ENCODE measurements at regions not wholly inside any gene's neighbourhood (a gene's known extent, or its start where the extent isn't known, plus 50 kb on each side); places are given as distances from the start of the nearest gene placed in this dataset.

- H3K27ac Mint-ChIP-seq: no peak overlapping the region
- no peak overlapping the region for H3K9ac ChIP-seq (ENCODE audit: extremely low read depth, insufficient read length, low read length)
- peaks cover 0 to 2% (median 0%) of the 10 kb centered on the region in 3 experiments; a peak in 2 of 7 replicates for H3K36me3 Mint-ChIP-seq (ENCODE audit: insufficient read depth in 1 of 3, low read depth in 3 of 3)
- H4K20me1 ChIP-seq (ENCODE audit: control insufficient read depth, insufficient read depth, insufficient read length): no peaks in the 10 kb centered on the region
- H3K27me3 ChIP-seq (ENCODE audit: insufficient read depth, low read length): no peaks in the 10 kb centered on the region
- H3K79me1 ChIP-seq (ENCODE audit: insufficient read depth, low read depth, low read length, poor library complexity, severe bottlenecking): no peaks in the 10 kb centered on the region
- no peak overlapping the region for H2BK5ac ChIP-seq (ENCODE audit: insufficient read length, low read length)
- no peak overlapping the region for H3K4me2 ChIP-seq (ENCODE audit: insufficient read depth, insufficient read length, low read length)
- no peak overlapping the region for H2BK120ac ChIP-seq (ENCODE audit: low read depth, low read length, poor library complexity, severe bottlenecking)
- H4K5ac ChIP-seq (ENCODE audit: insufficient read length, low read depth, low read length): no peak overlapping the region
- H2AFZ ChIP-seq (ENCODE audit: low read length): no peak overlapping the region
- H3K23ac ChIP-seq (ENCODE audit: insufficient read length, low read depth, low read length): no peak overlapping the region
- H2AK5ac ChIP-seq (ENCODE audit: insufficient read length, low read length): no peak overlapping the region
- no peak for DNase-seq
- no peaks in the 10 kb centered on the region for H3K79me2 ChIP-seq (ENCODE audit: insufficient read depth, low read length)
- no peaks in the 10 kb centered on the region for H3K9me3 ChIP-seq (ENCODE audit: control insufficient read depth, low read depth, low read length)
- no peaks in the 10 kb centered on the region; the same call in 1 of the 2 replicates for H3K27me3 Mint-ChIP-seq (ENCODE audit: low read depth)
- no peak overlapping the region for H4K91ac ChIP-seq (ENCODE audit: insufficient read length, low read depth, low read length)
- H3K56ac ChIP-seq (ENCODE audit: insufficient read length, low read depth, low read length): no peak overlapping the region
- no peak overlapping the region for H2BK15ac ChIP-seq (ENCODE audit: low read depth, low read length)
- no peaks in the 10 kb centered on the region; a peak in 1 of 5 replicates for H3K9me3 Mint-ChIP-seq
- peaks cover 14% of the 10 kb centered on the region; the same call in 1 of the 2 replicates for H3K4me1 ChIP-seq (ENCODE audit: insufficient read depth, low read length)
- H3K14ac ChIP-seq (ENCODE audit: insufficient read depth, low read length): no peak overlapping the region
- no peak overlapping the region for H3K4me3 Mint-ChIP-seq
- H3K23me2 ChIP-seq (ENCODE audit: insufficient read length, low read depth, low read length, poor library complexity, severe bottlenecking): no peaks in the 10 kb centered on the region
- peaks cover 42 to 59% of the 10 kb centered on the region in 2 experiments for H3K4me1 Mint-ChIP-seq
- H2BK20ac ChIP-seq (ENCODE audit: low read depth, low read length, poor library complexity, severe bottlenecking): no peak overlapping the region
- H4K8ac ChIP-seq (replicated peaks; ENCODE audit: insufficient read length, low read depth, low read length): no peak overlapping the region
- H3T11ph ChIP-seq (ENCODE audit: low read length): no peak overlapping the region
- no peak overlapping the region for H3K27ac ChIP-seq (ENCODE audit: insufficient read length, low read depth, low read length)
- no peak for TF ChIP-seq CTCF (conservative IDR thresholded peaks at IDR 0.05)
- no peak overlapping the region for H3K18ac ChIP-seq (ENCODE audit: insufficient read length, low read depth, low read length)
- H2BK12ac ChIP-seq (ENCODE audit: insufficient read length, low read depth, low read length): no peak overlapping the region
- no CpG with 5 or more reads among the region's 10 CpGs for WGBS (ENCODE audit: extremely low coverage, insufficient read length, low lambda C conversion rate)
- H3K4ac ChIP-seq (ENCODE audit: low read depth, low read length): no peak overlapping the region
These were observed 122.3 kb downstream of the ENGASE start for GRCh38 chr17:79196913-79197312.

All from H9 (cell line).